GM21390 (cell line): ENCODE measurements at regions not wholly inside any gene's neighbourhood (a gene's known extent, or its start where the extent isn't known, plus 50 kb on each side); places are given as distances from the start of the nearest gene placed in this dataset.

Experiments used
- ATAC-seq: cut with Tn5 transposase; IDR thresholded peaks from one replicate; pipeline ENCODE4 v1.9.1; 2021; ENCODE audit not compliant: unreplicated experiment

GRCh38 chrX:39318506-39319343 lies 517.5 kb downstream of the MID1IP1 start:
- no peak for ATAC-seq

GRCh38 chrX:39320165-39320564 lies 518.9 kb downstream of the MID1IP1 start:
- ATAC-seq = no peak

GRCh38 chrX:39322496-39322895 lies 521.2 kb downstream of the MID1IP1 start:
- no peak for ATAC-seq

- no peak for ATAC-seq
Observed at GRCh38 chrX:39324233-39324930, 523.1 kb downstream of the MID1IP1 start.

- ATAC-seq = no peak
Observed at GRCh38 chrX:39327255-39327654, 526.0 kb downstream of the MID1IP1 start.

- no peak for ATAC-seq
Observed at GRCh38 chrX:39327705-39328104, 526.4 kb downstream of the MID1IP1 start.

- no peak for ATAC-seq
Observed at GRCh38 chrX:39328661-39329060, 527.4 kb downstream of the MID1IP1 start.

- ATAC-seq = no peak
Observed at GRCh38 chrX:39331082-39331704, 529.9 kb downstream of the MID1IP1 start.

- no peak for ATAC-seq
Observed at GRCh38 chrX:39333451-39333850, 532.2 kb downstream of the MID1IP1 start.

GRCh38 chrX:39335513-39336235 lies 534.4 kb downstream of the MID1IP1 start:
- ATAC-seq = no peak

- ATAC-seq = peak; percentile 96
Observed at GRCh38 chrX:39336671-39337311, 535.5 kb downstream of the MID1IP1 start.

- no peak for ATAC-seq
Observed at GRCh38 chrX:39337451-39337850, 536.2 kb downstream of the MID1IP1 start.

- ATAC-seq = no peak
Observed at GRCh38 chrX:39338583-39338982, 537.3 kb downstream of the MID1IP1 start.

GRCh38 chrX:39356119-39356807 lies 555.0 kb downstream of the MID1IP1 start:
- ATAC-seq = no peak

GRCh38 chrX:39360101-39360500 lies 558.8 kb downstream of the MID1IP1 start:
- ATAC-seq = no peak

GRCh38 chrX:39361736-39362135 lies 560.5 kb downstream of the MID1IP1 start:
- no peak for ATAC-seq

- no peak for ATAC-seq
Observed at GRCh38 chrX:39367416-39367815, 566.2 kb downstream of the MID1IP1 start.

- ATAC-seq = no peak
Observed at GRCh38 chrX:39372115-39372514, 570.9 kb downstream of the MID1IP1 start.

GRCh38 chrX:39377157-39377556 lies 575.9 kb downstream of the MID1IP1 start:
- ATAC-seq = no peak

- ATAC-seq = no peak
Observed at GRCh38 chrX:39377773-39378172, 576.5 kb downstream of the MID1IP1 start.
